Neuronal stem cell (in vitro differentiated cells): ENCODE measurements at regions not wholly inside any gene's neighbourhood (a gene's known extent, or its start where the extent isn't known, plus 50 kb on each side); places are given as distances from the start of the nearest gene placed in this dataset.
"Not testable (repeated sequence)": the region's sequence is repeated elsewhere in the genome, so short reads cannot be mapped to it uniquely, and the experiment has no call there.

Experiments used
- DNase-seq: peaks from one replicate; pipeline ENCODE4 v3.0.0-alpha.2; 2013; ENCODE audit warnings: low spot score
- H2AFZ ChIP-seq: one replicate; pipeline ENCODE4 v1.6.1; 2013; ENCODE audit warnings: mild to moderate bottlenecking, low read length, inconsistent platforms
- H2AK5ac ChIP-seq: 2 replicates; pipeline ENCODE4 v1.6.1; 2013; ENCODE audit warnings: low read depth, mild to moderate bottlenecking, inconsistent platforms, low read length, moderate library complexity, mixed read lengths
- H2BK120ac ChIP-seq: 2 replicates; pipeline ENCODE4 v1.6.1; 2013; ENCODE audit warnings: low read depth, mild to moderate bottlenecking, inconsistent platforms, low read length, moderate library complexity, mixed read lengths
- H2BK12ac ChIP-seq: one replicate; pipeline ENCODE4 v1.6.1; 2013; ENCODE audit warnings: low read length, inconsistent platforms
- H2BK15ac ChIP-seq: 2 replicates; pipeline ENCODE4 v1.6.1; 2013; ENCODE audit warnings: mild to moderate bottlenecking, low read length, inconsistent platforms, mixed read lengths
- H2BK5ac ChIP-seq: one replicate; pipeline ENCODE4 v1.6.1; 2013; ENCODE audit warnings: inconsistent platforms, mild to moderate bottlenecking, low read length, moderate library complexity
- H3K14ac ChIP-seq: one replicate; pipeline ENCODE4 v1.6.1; 2013; ENCODE audit warnings: low read length, inconsistent platforms
- H3K18ac ChIP-seq: 2 replicates; pipeline ENCODE4 v1.6.1; 2013; ENCODE audit warnings: low read length, inconsistent platforms
- H3K23ac ChIP-seq: 2 replicates; pipeline ENCODE4 v1.6.1; 2013; ENCODE audit warnings: low read depth, mild to moderate bottlenecking, mixed read lengths, low read length, inconsistent platforms; ENCODE audit not compliant: poor library complexity
- H3K27ac ChIP-seq: replicated peaks from 3 replicates; pipeline ENCODE4 v1.5.1; 2013; ENCODE audit warnings: low read length, inconsistent platforms
- H3K27me3 ChIP-seq, 3 experiments: 2 replicates each; pipeline ENCODE4 v1.6.1; 2013; ENCODE audit warnings: low read length in 3 of 3, mild to moderate bottlenecking in 2 of 3, inconsistent platforms in 1 of 3, low read depth in 1 of 3, mixed read lengths in 1 of 3, moderate library complexity in 1 of 3; ENCODE audit not compliant: control insufficient read depth in 3 of 3, insufficient read depth in 3 of 3
- H3K36me3 ChIP-seq, 2 donors: replicated peaks in 1 of 2; 2 replicates each; pipeline ENCODE4 v1.6.1; 2013; ENCODE audit warnings: low read length in 2 of 2; ENCODE audit not compliant: control insufficient read depth in 2 of 2, insufficient read depth in 2 of 2
- H3K4ac ChIP-seq: 2 replicates; pipeline ENCODE4 v1.6.1; 2013; ENCODE audit warnings: inconsistent platforms, mild to moderate bottlenecking, low read length, moderate library complexity
- H3K4me1 ChIP-seq, 2 donors: 1 replicate in 1 of 2; 2 replicates in 1 of 2; pipeline ENCODE4 v1.6.1; 2013; ENCODE audit warnings: low read length in 2 of 2, low read depth in 1 of 2; ENCODE audit not compliant: control insufficient read depth in 2 of 2, insufficient read depth in 1 of 2
- H3K4me2 ChIP-seq: one replicate; pipeline ENCODE4 v1.6.1; 2013; ENCODE audit warnings: mild to moderate bottlenecking, low read length, inconsistent platforms; ENCODE audit not compliant: insufficient read depth, poor library complexity, severe bottlenecking
- H3K4me3 ChIP-seq, 2 donors: 2 replicates each; pipeline ENCODE4 v1.5.1; 2013; ENCODE audit warnings: low read length in 2 of 2, mild to moderate bottlenecking in 2 of 2, inconsistent platforms in 1 of 2, moderate library complexity in 1 of 2
- H3K79me1 ChIP-seq: one replicate; pipeline ENCODE4 v1.6.1; 2013; ENCODE audit warnings: low read depth, mild to moderate bottlenecking, inconsistent platforms, low read length, moderate library complexity
- H3K9ac ChIP-seq: one replicate; pipeline ENCODE4 v1.6.1; 2013; ENCODE audit warnings: mild to moderate bottlenecking, low read depth, low read length, inconsistent platforms; ENCODE audit not compliant: poor library complexity
- H3K9me3 ChIP-seq, 2 donors: replicated peaks in 1 of 2; 2 replicates each; pipeline versions ENCODE3 to v1.6.1; 2013; ENCODE audit warnings: low read length in 2 of 2, mild to moderate bottlenecking in 2 of 2, inconsistent platforms in 1 of 2, low read depth in 1 of 2, mixed read lengths in 1 of 2, moderate library complexity in 1 of 2; ENCODE audit not compliant: control insufficient read depth in 2 of 2, insufficient read depth in 1 of 2
- H4K8ac ChIP-seq: one replicate; pipeline ENCODE4 v1.6.1; 2013; ENCODE audit warnings: low read depth, mild to moderate bottlenecking, inconsistent platforms, low read length, moderate library complexity
- H4K91ac ChIP-seq: one replicate; pipeline ENCODE4 v1.6.1; 2013; ENCODE audit warnings: low read length, low read depth, mild to moderate bottlenecking, inconsistent platforms; ENCODE audit not compliant: poor library complexity
- WGBS, 2 donors: extraction: QIAGEN DNeasy Blood & Tissue Kit; methylation state at CpG; one replicate each; pipeline ENCODE4 v1.1.7; 2013; ENCODE audit warnings: missing lambda C conversion rate in 2 of 2, mixed read lengths in 1 of 2; ENCODE audit not compliant: insufficient read length in 2 of 2, insufficient replicate concordance in 1 of 2; ENCODE audit errors: extremely low coverage in 2 of 2; 5-methylcytosine and 5-hydroxymethylcytosine counted together

GRCh38 chr4:31467781-31468180 lies 747.6 kb downstream of the PCDH7 start:
- Histone ChIP-seq H4K91ac (no peak overlapping the region), H2BK5ac (no peak overlapping the region), H2AFZ (no peak overlapping the region), H2AK5ac (no peak overlapping the region), H2BK12ac (no peak overlapping the region), H3K9me3 (no peaks in the 10 kb centered on the region), H3K18ac (no peak overlapping the region), H3K23ac (no peak overlapping the region), H2BK15ac (no peak overlapping the region), H3K9ac (no peak overlapping the region), H3K4me3 (no peak overlapping the region), H4K8ac (no peak overlapping the region), H3K27me3 (no peaks in the 10 kb centered on the region), H2BK120ac (no peak overlapping the region), H3K4me2 (no peak overlapping the region), H3K79me1 (no peaks in the 10 kb centered on the region), H3K36me3 (no peaks in the 10 kb centered on the region), H3K14ac (no peak overlapping the region), H3K27ac (no peak overlapping the region), H3K4me1 (no peaks in the 10 kb centered on the region), H3K4ac (no peak overlapping the region)
- DNase-seq, result no peak
- no CpG with 5 or more reads among the region's 3 CpGs for WGBS, 2 donors

GRCh38 chr4:31474221-31474620 lies 754.1 kb downstream of the PCDH7 start:
- no CpG with 5 or more reads among the region's 1 CpG for WGBS, 2 donors
- Histone ChIP-seq H3K23ac (no peak overlapping the region), H3K27ac (no peak overlapping the region), H2BK5ac (no peak overlapping the region), H4K91ac (no peak overlapping the region), H3K14ac (no peak overlapping the region), H3K9ac (no peak overlapping the region), H2AFZ (no peak overlapping the region), H3K18ac (no peak overlapping the region), H2AK5ac (no peak overlapping the region), H2BK12ac (no peak overlapping the region), H2BK120ac (no peak overlapping the region), H3K9me3 (peaks cover 2 to 3% of the 10 kb centered on the region in 2 donors), H3K36me3 (no peaks in the 10 kb centered on the region), H2BK15ac (no peak overlapping the region), H3K4me1 (no peaks in the 10 kb centered on the region), H3K4me2 (no peak overlapping the region), H4K8ac (no peak overlapping the region), H3K79me1 (no peaks in the 10 kb centered on the region), H3K4ac (no peak overlapping the region), H3K4me3 (no peak overlapping the region), H3K27me3 (no peaks in the 10 kb centered on the region)
- no peak for DNase-seq

- Histone ChIP-seq H3K9ac (no peak overlapping the region), H3K4me3 (no peak overlapping the region), H3K4me2 (no peak overlapping the region), H3K27me3 (no peaks in the 10 kb centered on the region), H3K14ac (no peak overlapping the region), H2BK15ac (no peak overlapping the region), H3K18ac (no peak overlapping the region), H3K36me3 (no peaks in the 10 kb centered on the region), H2BK120ac (no peak overlapping the region), H3K23ac (no peak overlapping the region), H3K4me1 (no peaks in the 10 kb centered on the region), H3K4ac (no peak overlapping the region), H2AFZ (no peak overlapping the region), H2AK5ac (no peak overlapping the region), H4K8ac (no peak overlapping the region), H2BK5ac (no peak overlapping the region), H3K27ac (no peak overlapping the region), H3K9me3 (no peaks in the 10 kb centered on the region), H3K79me1 (no peaks in the 10 kb centered on the region), H4K91ac (no peak overlapping the region), H2BK12ac (no peak overlapping the region)
- no peak for DNase-seq
- WGBS, 2 donors, result no CpG with 5 or more reads among the region's 1 CpG
These were observed 762.5 kb downstream of the PCDH7 start for GRCh38 chr4:31482691-31483090.

GRCh38 chr4:31499216-31499615 lies 779.0 kb downstream of the PCDH7 start:
- no CpG with 5 or more reads among the region's 3 CpGs for WGBS, 2 donors
- not testable (repeated sequence) for H2BK12ac ChIP-seq, H2AK5ac ChIP-seq, H3K4ac ChIP-seq, H3K18ac ChIP-seq, H3K4me3 ChIP-seq, H3K14ac ChIP-seq, H3K27ac ChIP-seq, H4K91ac ChIP-seq, H3K9me3 ChIP-seq, H2BK15ac ChIP-seq, H2AFZ ChIP-seq, H2BK5ac ChIP-seq, H3K9ac ChIP-seq, H4K8ac ChIP-seq, H3K4me1 ChIP-seq, H3K36me3 ChIP-seq, H3K79me1 ChIP-seq, H3K4me2 ChIP-seq, H2BK120ac ChIP-seq, H3K27me3 ChIP-seq, DNase-seq, H3K23ac ChIP-seq
